NCI-H146 (cell line): ENCODE measurements at regions not wholly inside any gene's neighbourhood (a gene's known extent, or its start where the extent isn't known, plus 50 kb on each side); places are given as distances from the start of the nearest gene placed in this dataset.
A peak's percentile ranks its signal among the peaks of the same experiment; 100 is the strongest.

Experiments
- DNase-seq: peaks from one replicate; lab custom pipeline; 2025; lab: John Stamatoyannopoulos, UW

DNA sequence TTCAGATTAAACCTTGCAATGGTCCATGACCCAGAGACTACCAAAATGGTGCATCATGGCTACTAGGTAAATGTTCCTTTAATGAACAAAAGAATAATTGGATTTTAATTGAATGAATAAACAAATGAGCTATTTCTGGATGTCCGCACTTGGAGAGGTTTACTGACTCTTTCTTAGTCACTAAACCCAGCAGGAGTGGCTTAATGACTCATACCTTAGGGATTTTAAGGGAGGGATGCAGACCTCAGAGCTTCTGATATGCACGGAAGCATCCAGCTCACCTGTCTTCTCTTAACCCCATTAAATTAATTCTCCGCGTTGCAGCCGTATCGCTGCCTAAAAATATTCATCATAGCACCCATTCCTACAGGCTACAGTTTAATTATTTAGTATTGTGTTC is 970.0 kb upstream of the SLC35B3 start:
- peak; percentile 87 for DNase-seq

DNA sequence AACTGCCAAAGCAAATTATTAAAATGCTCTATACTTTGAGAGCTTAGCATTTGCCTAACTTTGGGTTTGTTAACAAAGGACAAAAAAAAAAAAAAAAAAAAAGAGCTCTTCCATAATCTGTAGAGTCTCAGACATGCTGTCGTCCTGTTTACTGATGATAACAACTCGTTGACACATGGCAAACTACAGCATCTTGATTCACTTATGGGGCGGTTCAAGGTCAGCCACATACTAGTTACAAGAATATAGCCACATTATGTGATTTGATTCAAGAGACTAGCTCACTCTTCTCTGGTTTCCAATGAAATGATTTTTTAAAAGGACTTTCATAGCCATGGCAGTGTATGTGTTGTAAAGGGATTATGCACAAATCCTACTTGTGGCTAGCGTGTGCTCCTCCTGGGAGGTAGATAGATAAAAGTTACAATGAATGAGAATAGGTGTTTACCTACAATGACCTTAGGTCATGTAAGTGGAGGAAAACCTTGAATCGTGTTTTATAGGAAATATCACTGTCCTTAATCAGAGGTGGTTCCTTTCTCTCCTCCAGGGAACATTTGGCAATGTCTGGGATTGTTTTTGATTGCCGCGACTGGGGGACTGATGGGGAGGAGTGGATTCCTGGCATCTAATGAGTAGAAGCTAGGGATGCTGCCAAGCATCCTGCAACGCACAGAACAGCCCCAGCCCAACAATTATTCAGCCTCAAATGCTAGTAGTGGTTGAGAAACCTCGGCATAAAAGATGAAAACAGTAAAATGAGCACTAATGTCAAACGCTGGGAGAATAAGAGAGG is 969.2 kb upstream of the SLC35B3 start:
- peak; percentile 71 for DNase-seq

GRCh38 chr6:9403736-9404135 is 968.4 kb upstream of the SLC35B3 start:
- DNase-seq, result no peak

- no peak for DNase-seq
Measured at GRCh38 chr6:9401960-9402359, 966.6 kb upstream of the SLC35B3 start.

GRCh38 chr6:9399916-9400315 is 964.6 kb upstream of the SLC35B3 start:
- DNase-seq, result no peak

DNA sequence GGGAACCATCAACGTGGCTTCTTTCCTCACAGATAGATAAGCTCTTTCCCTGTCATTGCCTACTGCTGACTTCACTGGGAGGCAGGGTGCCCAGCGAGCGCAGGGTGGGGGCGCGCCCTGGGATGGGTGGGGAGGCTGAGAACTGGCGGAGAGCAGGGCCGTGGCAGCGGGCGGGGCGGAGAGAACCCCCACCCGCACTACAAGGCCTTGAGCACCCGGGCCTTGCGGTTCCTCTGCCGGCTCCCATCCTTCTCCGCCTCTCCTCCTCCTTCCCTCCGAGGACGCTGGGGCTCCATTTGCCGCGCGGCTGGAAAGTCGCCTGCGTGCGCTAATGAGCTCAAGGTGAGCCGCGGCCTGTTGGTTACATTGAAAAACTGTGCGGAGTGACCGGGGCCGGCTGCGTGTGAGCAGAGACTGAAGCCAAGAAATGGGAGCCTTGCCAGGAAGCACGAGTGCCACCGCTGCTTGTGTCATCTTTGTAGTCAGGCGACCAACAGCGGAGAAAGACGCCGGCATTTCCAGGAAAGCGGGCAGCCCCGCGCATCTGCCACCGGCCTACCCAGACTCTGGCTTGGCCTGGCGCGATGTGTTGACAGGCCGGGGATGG is 963.5 kb upstream of the SLC35B3 start:
- no peak for DNase-seq

- DNase-seq, result peak; percentile 87
Measured at GRCh38 chr6:9398071-9398766, 962.9 kb upstream of the SLC35B3 start.

- DNase-seq, result no peak
Measured at GRCh38 chr6:9388596-9388995, 953.3 kb upstream of the SLC35B3 start.

DNA sequence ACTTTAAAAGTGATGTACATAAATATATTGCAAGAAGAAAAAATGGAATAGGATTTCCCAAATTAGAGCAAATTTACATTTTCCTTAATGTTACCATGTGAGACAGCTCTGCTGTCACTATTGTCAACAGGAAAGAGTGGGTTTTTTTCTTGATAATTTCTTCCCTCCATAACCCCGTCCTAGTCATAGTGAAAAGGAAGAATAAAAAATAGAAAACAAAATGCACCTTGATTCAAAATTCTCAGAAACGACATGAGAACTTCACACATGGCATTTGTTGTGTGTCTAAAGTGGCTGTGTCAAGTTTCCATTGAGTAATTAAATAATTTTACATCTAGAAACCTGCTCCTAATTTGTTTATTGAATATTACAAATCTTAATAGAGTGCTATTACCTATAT is 945.2 kb upstream of the SLC35B3 start:
- DNase-seq, result no peak

DNA sequence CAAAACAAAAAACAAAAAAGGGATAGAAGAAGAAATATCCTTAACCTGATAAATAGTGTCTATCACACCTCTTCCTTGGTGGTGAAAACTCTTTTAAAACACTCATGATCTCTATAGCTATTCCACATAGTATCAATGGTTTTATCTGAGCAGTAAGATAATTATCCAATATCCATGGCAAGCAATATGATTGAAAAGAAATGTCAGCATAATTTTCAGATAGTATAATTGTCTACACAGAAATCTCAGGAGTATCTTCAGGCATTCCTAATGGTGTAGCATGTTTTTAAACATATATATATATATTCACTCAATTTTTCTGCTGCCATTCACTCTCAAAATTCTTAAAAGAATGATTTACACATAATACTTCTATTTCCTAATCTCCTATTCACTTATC is 938.0 kb upstream of the SLC35B3 start:
- no peak for DNase-seq

GRCh38 chr6:9370480-9370879 is 935.1 kb upstream of the SLC35B3 start:
- peak; percentile 46 for DNase-seq

DNA sequence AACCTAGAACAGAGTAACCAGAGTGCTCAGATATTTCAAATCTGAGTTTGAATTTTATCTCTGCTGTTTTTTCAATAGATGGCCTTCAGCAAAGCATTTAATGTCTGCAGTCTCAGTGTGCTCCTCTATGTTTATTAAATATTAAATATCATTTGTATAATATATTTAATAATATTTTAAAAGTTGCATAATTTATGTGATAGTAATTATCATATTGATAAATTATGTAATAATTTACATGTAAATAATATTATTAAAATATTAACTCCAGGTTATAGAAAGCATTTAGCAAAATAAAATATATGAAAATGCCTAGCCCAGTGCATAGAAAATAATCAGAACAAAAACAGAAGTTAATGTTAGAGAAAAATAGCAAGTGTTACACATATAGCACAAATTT is 930.0 kb upstream of the SLC35B3 start:
- no peak for DNase-seq

- DNase-seq, result no peak
Measured at GRCh38 chr6:9361749-9362148, 926.4 kb upstream of the SLC35B3 start.

DNA sequence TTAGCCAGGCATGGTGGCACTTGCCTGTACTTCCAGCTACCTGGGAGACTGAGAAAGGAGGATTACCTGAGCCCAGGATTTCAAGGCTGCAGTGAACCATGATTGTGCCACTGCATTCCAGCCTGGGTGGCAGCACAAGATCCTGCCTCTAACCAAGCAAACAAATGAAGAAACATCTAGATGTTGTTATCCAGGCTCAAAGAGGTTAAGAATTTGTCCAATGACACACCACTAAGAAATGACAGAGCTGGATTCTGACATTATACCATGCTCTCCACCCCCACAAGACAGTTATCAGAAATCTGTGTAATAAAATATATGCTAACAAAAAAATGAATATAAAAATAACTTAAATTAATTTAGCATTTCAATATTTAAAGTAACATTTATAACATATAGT is 925.5 kb upstream of the SLC35B3 start:
- no peak for DNase-seq

GRCh38 chr6:9347608-9348007 is 912.3 kb upstream of the SLC35B3 start:
- DNase-seq, result no peak

DNA sequence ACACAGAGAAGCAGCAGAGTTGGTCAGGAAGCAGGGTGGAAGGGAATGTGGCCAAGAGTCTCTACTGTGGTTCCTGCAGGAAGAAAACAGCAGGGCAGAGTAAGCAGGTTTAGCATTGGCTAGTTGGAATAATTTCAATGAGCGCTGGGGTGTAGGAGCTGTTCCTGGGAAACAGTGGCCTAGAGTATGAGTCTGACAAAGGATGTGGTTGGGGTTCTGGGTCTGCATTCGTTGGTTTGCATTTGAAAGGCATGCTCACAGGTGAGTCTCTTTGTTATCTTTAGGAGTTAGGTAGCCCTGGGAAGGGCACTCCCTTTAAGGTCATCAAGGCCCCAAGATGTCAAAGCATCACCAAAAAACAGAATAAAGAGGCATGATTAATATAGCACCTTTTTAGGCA is 911.6 kb upstream of the SLC35B3 start:
- no peak for DNase-seq

DNA sequence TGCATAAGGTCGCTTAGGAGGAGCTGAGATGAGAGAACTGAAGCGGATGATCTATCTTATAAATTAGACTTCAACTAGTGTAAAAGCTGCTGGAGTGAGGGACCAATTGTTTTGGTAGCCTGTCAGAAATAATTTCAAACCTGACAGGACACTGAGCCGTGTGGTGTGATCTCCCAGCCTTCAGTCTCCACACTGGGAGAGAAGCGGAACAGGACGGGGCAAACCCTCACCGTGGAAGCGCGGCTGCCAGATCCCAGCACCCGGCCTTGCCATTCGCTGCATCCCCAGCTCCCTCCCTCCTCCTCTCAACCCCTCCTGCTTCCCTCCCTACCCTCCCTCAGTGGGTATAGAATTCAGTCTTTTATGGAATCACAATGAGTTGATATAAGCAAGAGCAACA is 900.1 kb upstream of the SLC35B3 start:
- DNase-seq, result no peak

- DNase-seq, result no peak
Measured at GRCh38 chr6:9334979-9335378, 899.6 kb upstream of the SLC35B3 start.

GRCh38 chr6:9332241-9332780 is 897.0 kb upstream of the SLC35B3 start:
- DNase-seq, result peak; percentile 95

DNA sequence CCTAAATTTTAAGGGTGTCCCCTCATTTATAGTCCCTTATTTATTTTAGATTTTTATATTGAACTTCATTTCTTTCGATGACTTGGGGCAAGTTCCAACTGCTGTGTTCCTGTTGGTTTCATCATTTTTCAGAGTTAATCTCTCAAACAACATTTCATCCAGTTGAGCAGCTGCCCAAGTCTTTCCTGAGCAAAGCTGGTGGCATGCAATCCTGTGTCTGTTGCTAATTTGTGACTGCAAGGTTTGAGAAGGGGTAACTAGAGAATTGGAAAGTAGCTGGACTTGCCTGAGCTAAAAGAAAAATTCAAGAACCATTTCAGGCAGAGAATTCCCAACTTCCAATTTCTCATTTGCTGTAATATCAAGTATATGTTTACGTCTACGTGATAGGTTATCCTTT is 881.5 kb upstream of the SLC35B3 start:
- no peak for DNase-seq

DNA sequence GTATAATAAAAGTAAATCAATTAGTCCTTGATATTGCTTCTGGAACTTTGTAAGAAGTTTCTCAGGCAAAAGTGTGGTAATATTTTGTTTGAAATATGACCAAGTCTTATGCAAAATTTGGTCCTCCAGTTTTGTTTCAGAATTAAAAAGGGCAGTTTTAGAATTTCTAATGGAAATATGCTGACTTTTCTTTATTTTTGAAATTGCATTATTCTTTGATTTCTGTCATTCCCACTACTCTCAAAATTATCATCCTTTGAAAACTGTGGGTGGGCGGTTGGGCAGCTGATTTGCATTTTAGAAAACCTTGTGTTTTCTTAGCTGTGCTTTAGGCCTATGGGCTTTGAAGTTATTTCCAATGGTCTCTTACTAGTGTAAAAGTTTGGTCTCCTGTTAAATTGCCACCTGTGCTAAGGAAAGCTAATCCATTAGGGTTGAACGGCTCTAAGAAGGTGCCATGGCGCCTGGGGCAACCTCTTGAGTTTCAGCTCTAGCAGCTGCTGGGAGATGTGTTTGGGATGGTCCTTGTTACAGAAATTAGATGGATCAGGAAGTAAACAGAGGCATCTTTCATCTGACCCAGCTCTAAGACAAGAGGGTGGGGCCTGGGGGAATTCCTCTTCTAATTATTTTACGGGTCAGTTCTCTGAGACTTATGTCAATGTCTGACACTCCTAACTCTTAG is 880.8 kb upstream of the SLC35B3 start:
- DNase-seq, result no peak

- peak; percentile 11 for DNase-seq
Measured at GRCh38 chr6:9308284-9308683, 872.9 kb upstream of the SLC35B3 start.
